GM21367 (cell line): ENCODE measurements at regions not wholly inside any gene's neighbourhood (a gene's known extent, or its start where the extent isn't known, plus 50 kb on each side); places are given as distances from the start of the nearest gene placed in this dataset.
A peak's percentile ranks its signal among the peaks of the same experiment; 100 is the strongest.
"Not testable (repeated sequence)": the region's sequence is repeated elsewhere in the genome, so short reads cannot be mapped to it uniquely, and the experiment has no call there.

Experiments
- ATAC-seq: cut with Tn5 transposase; IDR thresholded peaks from one replicate; pipeline ENCODE4 v1.9.1; 2021; ENCODE audit not compliant: unreplicated experiment

DNA sequence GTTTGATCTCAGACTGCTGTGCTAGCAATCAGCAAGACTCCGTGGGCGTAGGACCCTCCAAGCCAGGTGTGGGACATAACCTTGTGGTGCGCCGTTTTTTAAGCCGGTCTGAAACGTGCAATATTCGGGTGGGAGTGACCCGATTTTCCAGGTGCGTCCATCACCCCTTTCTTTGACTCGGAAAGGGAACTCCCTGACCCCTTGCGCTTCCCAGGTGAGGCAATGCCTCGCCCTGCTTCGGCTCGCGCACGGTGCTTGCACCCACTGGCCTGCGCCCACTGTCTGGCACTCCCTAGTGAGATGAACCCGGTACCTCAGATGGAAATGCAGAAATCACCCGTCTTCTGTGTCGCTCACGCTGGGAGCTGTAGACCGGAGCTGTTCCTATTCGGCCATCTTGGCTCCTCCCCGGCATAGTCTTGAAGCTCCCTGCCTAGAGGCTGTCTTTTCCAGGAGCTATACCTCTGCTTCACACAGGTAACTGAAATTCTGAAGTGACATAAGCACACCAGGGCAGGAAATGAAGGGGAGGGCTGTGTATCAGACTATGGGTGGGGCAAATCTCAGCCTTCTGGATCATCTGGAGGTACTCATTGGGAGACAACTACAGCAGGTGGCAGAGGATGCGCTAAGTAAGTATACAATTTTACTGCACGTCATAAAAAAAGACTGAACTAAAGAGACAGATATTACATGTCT is 252.1 kb upstream of the POT1 start:
- ATAC-seq, result not testable (repeated sequence)

- ATAC-seq, result no peak
These were observed 243.9 kb upstream of the POT1 start for GRCh38 chr7:125173571-125173970.

DNA sequence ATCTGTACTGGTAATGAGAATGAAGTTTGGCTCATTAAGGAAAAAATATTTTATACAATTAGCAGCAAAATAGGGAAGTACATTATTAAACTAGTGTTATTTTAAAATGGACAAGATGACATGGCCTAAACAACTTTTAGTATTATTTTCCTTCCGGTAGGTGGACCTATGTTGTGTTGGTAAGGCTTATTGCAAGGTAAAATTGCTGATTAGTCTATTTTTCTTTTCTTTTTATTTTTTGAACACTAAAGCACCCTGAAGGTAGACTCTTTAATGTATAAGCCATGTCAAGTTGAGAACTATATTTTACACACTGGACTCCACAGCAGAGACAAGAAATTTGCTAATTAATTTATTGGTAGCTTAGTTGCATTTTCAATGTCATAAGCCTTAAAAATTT is 239.5 kb upstream of the POT1 start:
- no peak for ATAC-seq

GRCh38 chr7:125154930-125155329 is 225.3 kb upstream of the POT1 start:
- no peak for ATAC-seq

DNA sequence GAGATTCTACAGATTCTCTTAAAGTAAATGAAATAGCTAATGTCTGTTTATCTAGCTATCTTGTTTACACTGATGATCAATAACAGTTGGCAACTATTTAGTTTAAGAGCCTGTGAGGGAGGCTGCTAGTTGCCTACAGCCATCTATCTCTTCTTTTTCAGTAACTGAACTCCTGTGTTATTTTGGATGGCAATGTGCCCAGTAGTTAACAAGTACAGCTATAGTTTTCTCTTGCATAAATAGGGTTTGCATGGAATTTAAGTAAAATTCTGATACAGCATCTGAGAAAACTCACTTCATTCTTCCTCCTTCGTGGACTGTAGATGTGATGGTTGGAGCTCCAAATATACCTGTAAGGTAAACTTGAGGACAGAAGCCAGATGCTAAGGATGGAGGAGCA is 219.5 kb upstream of the POT1 start:
- no peak for ATAC-seq

- ATAC-seq, result no peak
These were observed 217.4 kb upstream of the POT1 start for GRCh38 chr7:125147047-125147446.

DNA sequence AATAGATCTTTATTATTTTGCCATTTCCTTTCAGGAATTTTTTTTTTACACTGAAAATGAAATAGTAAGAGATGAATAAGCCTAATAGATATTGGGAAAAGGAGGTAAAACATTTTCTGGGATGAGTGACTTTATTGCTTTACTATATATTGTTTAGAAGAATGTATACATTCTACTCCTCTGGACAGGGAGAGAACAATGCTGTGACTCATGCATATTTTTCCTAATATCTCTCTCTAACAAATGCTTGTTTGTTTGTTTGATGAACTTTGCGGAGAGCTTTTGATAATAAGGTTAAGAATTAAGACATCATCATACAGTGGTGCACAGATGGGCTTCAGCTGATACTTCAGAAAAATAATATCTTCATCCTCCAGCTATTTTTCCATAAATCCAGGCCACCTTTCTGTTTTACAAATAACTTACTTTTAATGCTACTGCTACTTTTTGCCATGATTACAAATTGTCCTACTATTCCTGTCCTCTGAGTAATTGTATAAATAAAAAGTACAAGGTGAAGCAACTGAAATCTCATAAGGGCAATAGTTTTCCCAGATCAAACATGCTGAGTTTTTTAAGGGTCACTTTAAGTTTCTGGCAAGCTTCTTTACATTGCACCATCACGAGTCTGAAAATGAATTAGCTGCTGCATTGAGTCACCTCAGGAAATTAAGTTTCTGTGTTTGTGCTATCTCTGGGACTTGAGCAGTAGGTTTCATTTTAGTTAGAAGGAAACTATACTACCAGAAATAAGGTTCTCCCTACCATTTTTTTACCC is 207.3 kb upstream of the POT1 start:
- no peak for ATAC-seq

DNA sequence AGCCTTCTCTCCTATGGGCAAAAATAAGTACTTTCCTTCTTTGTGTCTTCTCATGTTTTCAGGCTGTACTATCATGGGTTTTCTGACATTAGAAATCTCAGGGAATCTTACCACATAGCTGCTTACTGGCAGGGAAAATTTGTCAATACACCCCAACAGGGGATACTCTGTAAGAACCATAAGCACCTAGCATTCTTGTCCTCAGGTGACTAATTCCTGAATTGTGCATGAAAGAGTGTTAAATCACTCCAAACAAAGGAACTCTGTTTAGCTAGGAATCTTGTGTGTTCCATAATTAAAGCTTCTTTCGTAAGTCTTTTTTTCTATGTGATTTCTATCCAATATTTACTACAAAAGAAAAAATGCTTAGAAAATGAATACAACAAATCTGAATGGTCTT is 206.7 kb upstream of the POT1 start:
- no peak for ATAC-seq

- no peak for ATAC-seq
These were observed 200.5 kb upstream of the POT1 start for GRCh38 chr7:125130173-125130572.

DNA sequence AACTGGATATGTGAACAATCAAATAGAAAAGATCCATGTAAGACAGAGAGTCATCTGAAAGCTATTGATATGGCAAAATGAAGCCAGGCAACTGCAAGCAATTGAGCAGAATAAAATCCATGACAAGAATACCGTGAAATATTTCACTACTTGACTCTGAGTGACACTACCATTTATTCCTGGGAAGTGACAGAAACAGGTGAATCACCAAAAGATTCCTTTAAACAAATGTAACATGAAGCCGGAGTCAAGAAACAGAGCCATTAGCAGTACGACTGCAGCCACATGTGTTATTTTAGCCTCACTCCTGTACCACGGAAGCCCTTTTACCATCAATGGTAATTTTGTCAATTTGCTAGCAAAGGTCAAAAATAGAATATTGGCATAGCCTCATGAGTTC is 197.7 kb upstream of the POT1 start:
- ATAC-seq, result no peak

DNA sequence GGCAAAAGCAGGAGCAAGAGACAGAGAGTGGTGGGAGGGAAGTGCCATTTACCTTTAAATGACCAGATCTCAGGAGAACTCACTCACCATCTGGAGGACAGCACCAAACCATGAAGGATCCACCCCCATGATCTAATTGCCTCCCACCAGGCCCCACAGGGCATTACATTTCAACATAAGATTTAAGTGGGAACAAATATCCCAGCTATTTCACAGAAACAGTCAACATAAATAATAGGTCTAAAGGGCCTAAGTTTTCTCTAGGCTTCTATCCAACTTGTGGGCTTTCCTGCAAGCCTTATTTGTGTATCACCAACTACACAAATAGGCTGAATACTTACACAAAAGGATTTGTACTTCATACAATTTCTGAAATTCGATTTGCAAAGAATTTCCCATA is 196.8 kb upstream of the POT1 start:
- ATAC-seq, result no peak

- no peak for ATAC-seq
These were observed 195.7 kb upstream of the POT1 start for GRCh38 chr7:125125315-125125714.

DNA sequence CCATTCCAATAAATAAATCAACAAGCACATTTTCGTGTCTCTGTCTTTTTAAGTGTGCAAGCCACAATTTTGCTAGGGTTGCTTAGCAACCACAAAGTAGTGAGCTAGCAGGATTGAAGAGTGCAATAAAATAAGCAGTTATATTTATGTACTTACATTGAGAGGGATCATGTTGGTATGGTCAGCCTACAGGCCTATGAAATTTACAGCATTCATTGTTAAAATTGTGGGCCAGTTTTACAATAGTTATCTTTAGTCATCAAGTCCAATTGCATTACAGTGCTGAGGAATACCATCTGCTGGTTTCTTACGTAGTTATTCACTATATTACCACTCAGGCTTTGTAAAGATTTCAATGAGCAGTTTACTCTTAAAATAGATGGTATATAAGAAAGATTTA is 192.5 kb upstream of the POT1 start:
- no peak for ATAC-seq

DNA sequence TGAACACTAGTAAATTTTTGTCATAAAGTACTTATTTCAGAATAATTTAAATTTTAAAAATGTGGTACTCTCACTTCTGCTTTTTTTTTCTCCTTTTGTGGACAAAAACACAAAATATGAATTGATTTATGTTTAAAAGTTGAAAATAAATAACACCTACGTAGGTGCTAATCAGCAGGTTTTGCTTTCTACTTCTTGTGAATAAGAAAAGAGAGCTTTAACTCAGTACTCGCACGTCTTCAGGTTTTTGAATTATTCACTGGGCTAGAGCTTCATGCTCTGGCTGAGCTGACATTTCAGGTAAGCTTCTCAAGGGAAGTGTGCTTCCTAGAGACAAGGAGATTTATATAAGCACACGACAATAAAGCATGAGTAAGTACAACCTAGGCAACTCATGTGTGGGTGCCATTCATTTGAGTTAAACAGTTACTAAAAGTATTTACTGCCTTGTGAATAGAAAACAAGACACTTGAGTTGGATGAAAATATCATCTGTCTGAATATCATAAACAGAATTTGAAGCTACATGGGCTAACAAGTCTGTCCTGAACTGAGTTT is 190.0 kb upstream of the POT1 start:
- no peak for ATAC-seq

GRCh38 chr7:125118444-125118843 is 188.8 kb upstream of the POT1 start:
- ATAC-seq, result no peak

DNA sequence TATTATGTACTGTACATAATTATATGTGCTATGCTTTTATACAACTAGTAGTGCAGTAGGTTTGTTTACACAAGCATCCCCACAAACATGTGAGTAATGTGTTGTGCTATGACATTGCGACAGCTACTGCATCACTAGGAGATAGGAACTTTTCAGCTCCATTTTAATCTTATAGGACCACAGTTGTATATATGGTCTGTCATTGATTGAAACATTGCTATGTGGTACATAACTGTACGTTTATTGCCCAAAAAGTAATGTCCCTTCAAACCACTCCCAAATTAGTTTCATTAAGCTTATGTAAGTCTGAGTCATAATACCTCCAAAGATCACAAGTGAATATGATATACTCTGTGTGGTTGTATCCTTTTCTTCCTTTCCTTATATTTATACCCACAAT is 183.2 kb upstream of the POT1 start:
- no peak for ATAC-seq

- no peak for ATAC-seq
These were observed 169.9 kb upstream of the POT1 start for GRCh38 chr7:125099519-125099918.

GRCh38 chr7:125098377-125098970 is 168.8 kb upstream of the POT1 start:
- peak; percentile 70 for ATAC-seq

- no peak for ATAC-seq
These were observed 161.0 kb upstream of the POT1 start for GRCh38 chr7:125090596-125090995.

GRCh38 chr7:125089171-125089570 is 159.5 kb upstream of the POT1 start:
- ATAC-seq, result no peak

GRCh38 chr7:125088555-125088954 is 158.9 kb upstream of the POT1 start:
- ATAC-seq, result no peak

DNA sequence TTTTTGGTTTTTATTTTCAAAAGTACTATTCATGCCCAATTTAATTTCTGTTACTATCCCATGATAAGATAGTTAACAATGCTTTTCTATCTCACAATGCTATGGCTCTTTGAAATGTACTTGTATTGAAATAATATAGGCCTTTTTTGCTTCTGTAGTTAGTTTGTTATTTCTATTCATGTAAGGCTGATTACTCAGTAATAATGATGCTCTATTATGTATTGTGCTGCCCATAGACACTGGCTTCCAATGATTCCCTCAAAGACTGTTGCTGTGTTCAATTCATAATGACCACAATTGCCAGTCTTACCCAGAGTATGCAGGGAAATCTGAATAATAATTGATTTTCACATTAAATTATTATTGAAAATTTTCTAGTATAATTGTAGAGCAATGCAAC is 155.5 kb upstream of the POT1 start:
- no peak for ATAC-seq
